ENCODE measurements at regions not wholly inside any gene's neighbourhood (a gene's known extent, or its start where the extent isn't known, plus 50 kb on each side); places are given as distances from the start of the nearest gene placed in this dataset.
"Not testable (repeated sequence)": the region's sequence is repeated elsewhere in the genome, so short reads cannot be mapped to it uniquely, and the experiment has no call there.

GRCh38 chr13:34161931-34162543 lies 344.1 kb downstream of the RFC3 start:
- no peak overlapping the region for H3K27ac Mint-ChIP-seq
- no peaks in the 10 kb centered on the region for H3K36me3 Mint-ChIP-seq
- H3K27me3 Mint-ChIP-seq: peaks cover 20% of the 10 kb centered on the region

GRCh38 chr13:34162544-34162933 lies 344.6 kb downstream of the RFC3 start:
- no peaks in the 10 kb centered on the region for H3K4me1 Mint-ChIP-seq
- no peak for DNase-seq
- no peaks in the 10 kb centered on the region for H3K36me3 Mint-ChIP-seq
- no peaks in the 10 kb centered on the region for H3K9me3 Mint-ChIP-seq
- H3K4me3 Mint-ChIP-seq: no peak overlapping the region
- H3K27ac Mint-ChIP-seq: no peak overlapping the region
- peaks cover 16% of the 10 kb centered on the region for H3K27me3 Mint-ChIP-seq

More at GRCh38 chr13:34161931-34162543, 344.1 kb downstream of the RFC3 start:
- H3K4me3 Mint-ChIP-seq: no peak overlapping the region
- peaks cover 3% of the 10 kb centered on the region for H3K4me1 Mint-ChIP-seq
- peaks cover 3% of the 10 kb centered on the region for H3K9me3 Mint-ChIP-seq
- DNase-seq: no peak

GRCh38 chr13:34164582-34164981 lies 346.6 kb downstream of the RFC3 start:
- H3K27ac Mint-ChIP-seq: no peak overlapping the region
- H3K4me3 Mint-ChIP-seq: no peak overlapping the region
- DNase-seq: no peak
- no peaks in the 10 kb centered on the region for H3K9me3 Mint-ChIP-seq
- peaks cover 5% of the 10 kb centered on the region for H3K27me3 Mint-ChIP-seq
- no peaks in the 10 kb centered on the region for H3K4me1 Mint-ChIP-seq
- no peaks in the 10 kb centered on the region for H3K36me3 Mint-ChIP-seq

DNA sequence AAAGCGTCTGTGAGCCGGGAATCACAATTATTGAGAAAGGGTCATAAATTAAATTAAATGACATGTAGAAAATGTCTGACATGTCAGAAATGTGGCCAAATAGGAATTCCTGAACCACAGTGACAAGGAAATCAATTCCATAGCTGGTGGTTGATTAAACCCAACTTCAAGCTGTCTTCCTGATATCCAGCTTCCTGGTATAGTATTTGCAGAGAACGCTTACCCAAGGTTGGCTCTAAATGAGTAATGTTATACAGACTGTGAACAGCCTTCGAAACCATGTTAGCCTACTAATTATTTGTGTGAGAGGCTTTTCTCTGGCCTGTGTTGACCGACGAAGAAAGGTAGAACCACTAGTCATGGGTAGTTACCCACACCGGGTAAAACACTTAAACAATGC lies 347.2 kb downstream of the RFC3 start:
- H3K4me3 Mint-ChIP-seq: no peak overlapping the region
- H3K36me3 Mint-ChIP-seq: no peaks in the 10 kb centered on the region
- H3K27me3 Mint-ChIP-seq: peaks cover 4% of the 10 kb centered on the region
- no peak overlapping the region for H3K27ac Mint-ChIP-seq
- no peaks in the 10 kb centered on the region for H3K4me1 Mint-ChIP-seq
- DNase-seq: no peak
- H3K9me3 Mint-ChIP-seq: no peaks in the 10 kb centered on the region

GRCh38 chr13:34166406-34166805 lies 348.5 kb downstream of the RFC3 start:
- DNase-seq: no peak
- H3K4me3 Mint-ChIP-seq: no peak overlapping the region
- peaks cover 4% of the 10 kb centered on the region for H3K27me3 Mint-ChIP-seq
- H3K27ac Mint-ChIP-seq: no peak overlapping the region
- H3K4me1 Mint-ChIP-seq: no peaks in the 10 kb centered on the region
- H3K9me3 Mint-ChIP-seq: no peaks in the 10 kb centered on the region
- H3K36me3 Mint-ChIP-seq: no peaks in the 10 kb centered on the region

- no peak for DNase-seq
- Mint-ChIP-seq H3K27me3 (peaks cover 4% of the 10 kb centered on the region), H3K4me3 (no peak overlapping the region), H3K4me1 (no peaks in the 10 kb centered on the region), H3K36me3 (no peaks in the 10 kb centered on the region), H3K27ac (no peak overlapping the region), H3K9me3 (no peaks in the 10 kb centered on the region)
Observed at GRCh38 chr13:34167347-34167746, 349.4 kb downstream of the RFC3 start.

DNA sequence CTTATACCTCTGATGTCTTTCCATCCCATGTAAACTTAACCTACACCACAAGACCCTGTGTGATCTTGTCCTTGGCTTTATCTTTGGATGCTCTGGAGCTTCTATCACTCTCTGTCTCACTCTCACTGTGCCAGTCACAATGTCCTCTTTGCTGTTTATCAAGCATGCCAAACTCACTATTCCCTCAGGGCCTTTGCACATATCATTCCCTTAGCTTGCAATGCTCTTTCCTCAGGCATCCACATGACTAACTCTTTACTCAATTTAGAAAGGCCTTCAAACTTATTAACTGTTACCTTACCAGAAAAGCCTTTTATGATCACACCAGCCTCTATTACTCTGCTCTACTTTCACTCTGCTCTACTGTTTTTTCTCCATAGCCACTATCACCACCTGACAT lies 354.1 kb downstream of the RFC3 start:
- no peak for DNase-seq
- Mint-ChIP-seq H3K4me1 (no peaks in the 10 kb centered on the region), H3K27ac (no peak overlapping the region), H3K27me3 (no peaks in the 10 kb centered on the region), H3K4me3 (no peak overlapping the region), H3K36me3 (no peaks in the 10 kb centered on the region), H3K9me3 (no peaks in the 10 kb centered on the region)

GRCh38 chr13:34174671-34175145 lies 356.8 kb downstream of the RFC3 start:
- Mint-ChIP-seq H3K27ac (no peak overlapping the region), H3K9me3 (no peaks in the 10 kb centered on the region), H3K36me3 (no peaks in the 10 kb centered on the region), H3K4me3 (no peak overlapping the region), H3K27me3 (no peaks in the 10 kb centered on the region), H3K4me1 (no peaks in the 10 kb centered on the region)
- no peak for DNase-seq

- Mint-ChIP-seq H3K4me1 (no peaks in the 10 kb centered on the region), H3K36me3 (no peaks in the 10 kb centered on the region), H3K27ac (no peak overlapping the region), H3K9me3 (no peaks in the 10 kb centered on the region), H3K27me3 (peaks cover 4% of the 10 kb centered on the region), H3K4me3 (no peak overlapping the region)
- DNase-seq: no peak
Observed at GRCh38 chr13:34175551-34175950, 357.6 kb downstream of the RFC3 start.

- Mint-ChIP-seq H3K27me3 (peaks cover 4% of the 10 kb centered on the region), H3K4me3 (no peak overlapping the region), H3K4me1 (no peaks in the 10 kb centered on the region), H3K36me3 (no peaks in the 10 kb centered on the region), H3K9me3 (no peaks in the 10 kb centered on the region), H3K27ac (no peak overlapping the region)
- no peak for DNase-seq
Observed at GRCh38 chr13:34176633-34177032, 358.7 kb downstream of the RFC3 start.

GRCh38 chr13:34179481-34179880 lies 361.5 kb downstream of the RFC3 start:
- Mint-ChIP-seq H3K27ac (no peak overlapping the region), H3K9me3 (no peaks in the 10 kb centered on the region), H3K4me1 (no peaks in the 10 kb centered on the region), H3K36me3 (no peaks in the 10 kb centered on the region), H3K4me3 (no peak overlapping the region), H3K27me3 (peaks cover 7% of the 10 kb centered on the region)
- DNase-seq: no peak

- H3K4me3 Mint-ChIP-seq: no peak overlapping the region
- H3K9me3 Mint-ChIP-seq: no peaks in the 10 kb centered on the region
- H3K36me3 Mint-ChIP-seq: no peaks in the 10 kb centered on the region
- H3K27ac Mint-ChIP-seq: no peak overlapping the region
- H3K4me1 Mint-ChIP-seq: no peaks in the 10 kb centered on the region
- no peak for DNase-seq
- H3K27me3 Mint-ChIP-seq: peaks cover 8% of the 10 kb centered on the region
Observed at GRCh38 chr13:34179927-34180326, 362.0 kb downstream of the RFC3 start.

DNA sequence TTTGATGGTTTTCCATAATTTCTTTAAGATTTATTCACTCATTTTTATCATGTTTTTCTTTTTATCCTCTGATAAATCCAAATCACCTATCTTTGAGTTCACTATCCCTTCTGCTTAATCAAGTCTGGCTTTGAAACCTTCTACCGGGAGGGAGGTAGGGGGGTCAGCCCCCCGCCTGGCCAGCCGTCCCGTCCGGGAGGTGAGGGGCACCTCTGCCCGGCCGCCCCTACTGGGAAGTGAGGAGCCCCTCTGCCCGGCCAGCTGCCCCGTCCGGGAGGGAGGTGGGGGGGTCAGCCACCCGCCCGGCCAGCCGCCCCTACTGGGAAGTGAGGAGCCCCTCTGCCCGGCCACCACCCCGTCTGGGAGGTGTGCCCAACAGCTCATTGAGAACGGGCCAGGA lies 363.3 kb downstream of the RFC3 start:
- not testable (repeated sequence) for H3K27ac Mint-ChIP-seq, DNase-seq, H3K27me3 Mint-ChIP-seq, H3K36me3 Mint-ChIP-seq, H3K4me1 Mint-ChIP-seq, H3K9me3 Mint-ChIP-seq, H3K4me3 Mint-ChIP-seq

GRCh38 chr13:34189946-34190345 lies 372.0 kb downstream of the RFC3 start:
- H3K9me3 Mint-ChIP-seq: peaks cover 6% of the 10 kb centered on the region
- no peak overlapping the region for H3K4me3 Mint-ChIP-seq
- no peak for DNase-seq
- no peaks in the 10 kb centered on the region for H3K27me3 Mint-ChIP-seq
- H3K4me1 Mint-ChIP-seq: no peaks in the 10 kb centered on the region
- no peak overlapping the region for H3K27ac Mint-ChIP-seq
- H3K36me3 Mint-ChIP-seq: no peaks in the 10 kb centered on the region

DNA sequence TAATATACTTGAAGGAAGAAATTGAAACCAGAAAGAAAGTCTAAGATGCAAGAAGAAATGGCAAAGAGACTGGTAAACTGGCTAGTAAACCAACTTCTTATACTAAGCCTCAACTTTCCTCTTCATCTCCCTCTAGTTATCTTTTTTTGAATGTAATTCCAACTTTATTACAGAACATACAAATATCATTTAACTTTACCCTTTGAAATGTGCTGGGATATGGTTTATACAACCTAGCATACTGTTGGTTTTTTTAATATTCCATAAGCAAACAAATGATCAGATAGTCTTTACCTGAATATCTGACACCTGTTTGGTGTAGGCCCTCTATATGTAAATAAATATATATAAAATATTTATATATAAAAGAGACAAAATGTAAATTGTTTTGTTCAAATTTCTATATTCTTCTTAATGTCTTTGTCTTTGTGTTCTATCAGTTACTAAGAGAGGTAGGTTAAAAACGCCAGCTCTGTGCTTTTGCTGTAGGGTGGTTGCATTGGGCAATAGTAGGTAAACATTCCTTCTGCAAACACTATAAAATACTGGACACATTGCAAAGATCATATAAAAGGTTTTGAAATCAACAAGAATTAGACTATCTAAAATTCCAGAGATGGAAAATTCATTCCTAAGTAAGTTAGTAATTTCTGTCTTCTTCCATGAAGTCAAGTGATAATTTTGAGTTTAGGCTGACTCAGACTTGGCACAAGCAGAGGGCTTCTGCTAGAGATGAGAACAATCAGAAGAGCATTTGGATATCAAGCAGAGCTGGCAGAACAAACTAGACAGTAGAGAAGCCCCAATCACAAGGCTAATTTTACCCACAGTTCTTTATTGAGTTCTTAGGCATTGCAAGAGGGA lies 383.3 kb downstream of the RFC3 start:
- no peaks in the 10 kb centered on the region for H3K9me3 Mint-ChIP-seq
- H3K4me3 Mint-ChIP-seq: no peak overlapping the region
- no peak overlapping the region for H3K27ac Mint-ChIP-seq
- H3K4me1 Mint-ChIP-seq: no peaks in the 10 kb centered on the region
- DNase-seq: no peak
- H3K36me3 Mint-ChIP-seq: no peaks in the 10 kb centered on the region
- H3K27me3 Mint-ChIP-seq: peaks cover 3% of the 10 kb centered on the region

- Mint-ChIP-seq H3K27me3 (no peaks in the 10 kb centered on the region), H3K9me3 (no peaks in the 10 kb centered on the region), H3K4me3 (no peak overlapping the region), H3K36me3 (no peaks in the 10 kb centered on the region), H3K27ac (no peak overlapping the region), H3K4me1 (no peaks in the 10 kb centered on the region)
- no peak for DNase-seq
Observed at GRCh38 chr13:34207334-34207733, 389.4 kb downstream of the RFC3 start.
